GM12892 (cell line): ENCODE measurements at regions not wholly inside any gene's neighbourhood (a gene's known extent, or its start where the extent isn't known, plus 50 kb on each side); places are given as distances from the start of the nearest gene placed in this dataset.

Source experiments
- POLR2A ChIP-seq: IDR thresholded peaks from 2 replicates; pipeline ENCODE4 v1.6.1; 2011; ENCODE audit warnings: low read depth, low read length, control low read depth
- POLR2AphosphoS5 ChIP-seq: IDR thresholded peaks from 2 replicates; pipeline ENCODE4 v1.6.1; 2011; ENCODE audit warnings: low read depth, low read length, control low read depth

- TF ChIP-seq POLR2AphosphoS5 (no peak), POLR2A (no peak)
Observed at GRCh38 chr17:34117811-34118210, 137.3 kb upstream of the CCL2 start.
